ENCODE measurements at regions not wholly inside any gene's neighbourhood (a gene's known extent, or its start where the extent isn't known, plus 50 kb on each side); places are given as distances from the start of the nearest gene placed in this dataset.

- TF ChIP-seq CTCF (IDR thresholded peaks at IDR 0.05; ENCODE audit: low read depth, low read length, poor library complexity, severe bottlenecking) (no peak), EZH2phosphoT487 (IDR thresholded peaks at IDR 0.05; ENCODE audit: borderline replicate concordance, low read length) (no peak)
Measured at GRCh38 chr5:108602830-108603229, 144.9 kb upstream of the FER start.

All from DOHH2 (cell line).